ENCODE measurements at regions not wholly inside any gene's neighbourhood (a gene's known extent, or its start where the extent isn't known, plus 50 kb on each side); places are given as distances from the start of the nearest gene placed in this dataset.

DNA sequence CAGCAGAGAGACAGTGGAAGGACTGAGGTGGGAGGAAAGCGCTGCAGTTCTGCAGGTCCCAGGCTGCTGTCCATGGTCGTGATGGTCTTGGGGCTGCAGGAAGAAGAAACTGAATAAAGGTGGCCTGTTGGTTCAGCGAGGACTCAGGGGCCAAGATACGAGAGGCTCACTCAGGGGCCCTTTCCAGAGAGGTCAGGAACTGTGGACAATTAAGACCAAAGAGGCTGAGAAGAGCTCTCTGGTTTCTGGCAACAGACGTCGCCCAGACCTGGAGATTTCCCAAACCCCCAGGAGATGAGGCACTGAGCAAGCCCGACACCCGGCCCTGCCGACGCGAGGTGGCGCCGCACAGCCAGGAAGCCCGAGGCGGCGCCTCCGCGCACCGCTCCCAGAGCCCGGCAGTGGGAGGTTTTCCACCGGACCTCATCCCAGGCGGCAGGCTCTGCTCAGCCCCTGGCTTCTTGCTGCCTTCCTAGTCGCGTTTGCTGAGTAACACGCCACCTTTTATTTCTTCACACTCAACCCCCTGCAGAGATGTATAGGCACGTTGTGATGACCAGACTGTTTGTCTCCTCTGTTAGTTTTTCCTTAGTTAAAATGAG lies 56.4 kb upstream of the ARRDC4 start:
- ChIA-PET CTCF (interaction anchor here (0.6 to 2.4 kb wide), 9 partner anchors 121 to 525 kb away, joined by 3 to 34 read pairs (median 5); no protein-coding TSS in a partner anchor), POLR2A (no interaction called here)
- DNase-seq (ENCODE audit: low spot score) (peak; percentile 86), ATAC-seq (peak; percentile 99)
- Mint-ChIP-seq H3K9me3 (no peaks in the 10 kb centered on the region), H3K4me1 (peaks cover 4% of the 10 kb centered on the region), H3K4me3 (peak overlapping the region; percentile 33; the same call in 1 of the 2 replicates), H3K27ac (no peak overlapping the region), H3K27me3 (ENCODE audit: low read depth) (peaks cover 2% of the 10 kb centered on the region), H3K36me3 (no peaks in the 10 kb centered on the region)
- TF ChIP-seq ZNF232 (CRISPR knock-in tag; IDR thresholded peaks at IDR 0.05) (0 out of 2 replicates have a peak, but pooled peaks have one; percentile 74), GRHL2 (CRISPR knock-in tag; IDR thresholded peaks at IDR 0.05; ENCODE audit: insufficient replicate concordance, severe bottlenecking) (no peak), NFYB (CRISPR knock-in tag; conservative IDR thresholded peaks at IDR 0.05; ENCODE audit: low read depth) (no peak), CREB1 (CRISPR knock-in tag; IDR thresholded peaks at IDR 0.05) (no peak), ZNF423 (CRISPR knock-in tag; IDR thresholded peaks at IDR 0.05) (no peak), ZNF138 (CRISPR knock-in tag; conservative IDR thresholded peaks at IDR 0.05) (no peak), ZNF263 (CRISPR knock-in tag; IDR thresholded peaks at IDR 0.05; ENCODE audit: low read depth) (no peak), JUN (CRISPR knock-in tag; IDR thresholded peaks at IDR 0.05) (no peak), CBFB (CRISPR knock-in tag; IDR thresholded peaks at IDR 0.05; ENCODE audit: low read depth) (no peak), ZNF416 (CRISPR knock-in tag; IDR thresholded peaks at IDR 0.05) (no peak), TP53 (CRISPR knock-in tag; IDR thresholded peaks at IDR 0.05) (no peak), MXD4 (CRISPR knock-in tag; IDR thresholded peaks at IDR 0.05; ENCODE audit: borderline replicate concordance) (no peak), ETV6 (CRISPR knock-in tag; IDR thresholded peaks at IDR 0.05) (0 out of 2 replicates have a peak, but pooled peaks have one; percentile 28), TCF7 (CRISPR knock-in tag; IDR thresholded peaks at IDR 0.05; ENCODE audit: low read depth) (no peak)
- TF ChIP-seq, protein P1, sequence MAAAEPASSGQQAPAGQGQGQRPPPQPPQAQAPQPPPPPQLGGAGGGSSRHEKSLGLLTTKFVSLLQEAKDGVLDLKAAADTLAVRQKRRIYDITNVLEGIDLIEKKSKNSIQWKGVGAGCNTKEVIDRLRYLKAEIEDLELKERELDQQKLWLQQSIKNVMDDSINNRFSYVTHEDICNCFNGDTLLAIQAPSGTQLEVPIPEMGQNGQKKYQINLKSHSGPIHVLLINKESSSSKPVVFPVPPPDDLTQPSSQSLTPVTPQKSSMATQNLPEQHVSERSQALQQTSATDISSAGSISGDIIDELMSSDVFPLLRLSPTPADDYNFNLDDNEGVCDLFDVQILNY (CRISPR knock-in tag; IDR thresholded peaks at IDR 0.05) = no peak
- TF ChIP-seq, protein P2, sequence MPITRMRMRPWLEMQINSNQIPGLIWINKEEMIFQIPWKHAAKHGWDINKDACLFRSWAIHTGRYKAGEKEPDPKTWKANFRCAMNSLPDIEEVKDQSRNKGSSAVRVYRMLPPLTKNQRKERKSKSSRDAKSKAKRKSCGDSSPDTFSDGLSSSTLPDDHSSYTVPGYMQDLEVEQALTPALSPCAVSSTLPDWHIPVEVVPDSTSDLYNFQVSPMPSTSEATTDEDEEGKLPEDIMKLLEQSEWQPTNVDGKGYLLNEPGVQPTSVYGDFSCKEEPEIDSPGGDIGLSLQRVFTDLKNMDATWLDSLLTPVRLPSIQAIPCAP (CRISPR knock-in tag; IDR thresholded peaks at IDR 0.05) = no peak
- TF ChIP-seq, protein P3, sequence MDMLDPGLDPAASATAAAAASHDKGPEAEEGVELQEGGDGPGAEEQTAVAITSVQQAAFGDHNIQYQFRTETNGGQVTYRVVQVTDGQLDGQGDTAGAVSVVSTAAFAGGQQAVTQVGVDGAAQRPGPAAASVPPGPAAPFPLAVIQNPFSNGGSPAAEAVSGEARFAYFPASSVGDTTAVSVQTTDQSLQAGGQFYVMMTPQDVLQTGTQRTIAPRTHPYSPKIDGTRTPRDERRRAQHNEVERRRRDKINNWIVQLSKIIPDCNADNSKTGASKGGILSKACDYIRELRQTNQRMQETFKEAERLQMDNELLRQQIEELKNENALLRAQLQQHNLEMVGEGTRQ (CRISPR knock-in tag; IDR thresholded peaks at IDR 0.05) = no peak
- TF ChIP-seq, protein P4, sequence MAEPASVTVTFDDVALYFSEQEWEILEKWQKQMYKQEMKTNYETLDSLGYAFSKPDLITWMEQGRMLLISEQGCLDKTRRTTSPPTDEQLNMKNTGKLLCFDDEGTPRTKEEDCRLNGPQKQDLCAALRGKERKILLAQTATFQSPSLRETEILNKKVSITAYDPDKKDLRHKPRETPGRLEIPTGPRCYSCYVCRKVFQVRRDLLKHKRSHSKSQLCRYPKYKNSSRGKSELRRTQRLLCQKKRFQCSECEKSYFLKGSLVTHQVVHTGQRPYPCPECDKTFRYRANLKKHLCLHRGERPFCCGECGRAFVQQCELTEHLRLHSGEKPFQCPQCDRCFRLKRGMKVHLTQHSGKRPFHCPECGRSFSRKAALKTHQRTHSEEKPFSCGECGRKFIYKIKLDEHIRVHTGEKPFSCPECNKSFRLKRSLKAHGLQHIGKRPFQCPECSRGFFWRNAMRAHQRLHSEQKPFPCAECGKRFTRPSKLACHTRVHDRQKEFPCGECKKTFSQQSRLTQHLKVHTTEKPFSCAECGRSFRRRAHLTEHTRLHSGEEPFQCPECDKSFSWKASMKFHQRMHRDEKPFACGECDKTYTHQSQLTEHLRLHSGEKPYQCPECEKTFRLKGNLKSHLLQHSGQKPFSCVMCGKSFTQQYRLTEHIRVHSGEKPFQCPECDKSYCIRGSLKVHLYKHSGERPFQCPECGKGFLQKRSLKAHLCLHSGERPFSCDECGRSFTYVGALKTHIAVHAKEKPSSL (CRISPR knock-in tag; conservative IDR thresholded peaks at IDR 0.05) = no peak
- TF ChIP-seq, protein P5, sequence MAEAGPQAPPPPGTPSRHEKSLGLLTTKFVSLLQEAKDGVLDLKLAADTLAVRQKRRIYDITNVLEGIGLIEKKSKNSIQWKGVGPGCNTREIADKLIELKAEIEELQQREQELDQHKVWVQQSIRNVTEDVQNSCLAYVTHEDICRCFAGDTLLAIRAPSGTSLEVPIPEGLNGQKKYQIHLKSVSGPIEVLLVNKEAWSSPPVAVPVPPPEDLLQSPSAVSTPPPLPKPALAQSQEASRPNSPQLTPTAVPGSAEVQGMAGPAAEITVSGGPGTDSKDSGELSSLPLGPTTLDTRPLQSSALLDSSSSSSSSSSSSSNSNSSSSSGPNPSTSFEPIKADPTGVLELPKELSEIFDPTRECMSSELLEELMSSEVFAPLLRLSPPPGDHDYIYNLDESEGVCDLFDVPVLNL (CRISPR knock-in tag; IDR thresholded peaks at IDR 0.05; ENCODE audit: borderline replicate concordance, low read depth) = no peak
- TF ChIP-seq, protein P6, sequence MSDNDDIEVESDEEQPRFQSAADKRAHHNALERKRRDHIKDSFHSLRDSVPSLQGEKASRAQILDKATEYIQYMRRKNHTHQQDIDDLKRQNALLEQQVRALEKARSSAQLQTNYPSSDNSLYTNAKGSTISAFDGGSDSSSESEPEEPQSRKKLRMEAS (CRISPR knock-in tag; IDR thresholded peaks at IDR 0.05) = peak; percentile 56
- TF ChIP-seq, protein P7, sequence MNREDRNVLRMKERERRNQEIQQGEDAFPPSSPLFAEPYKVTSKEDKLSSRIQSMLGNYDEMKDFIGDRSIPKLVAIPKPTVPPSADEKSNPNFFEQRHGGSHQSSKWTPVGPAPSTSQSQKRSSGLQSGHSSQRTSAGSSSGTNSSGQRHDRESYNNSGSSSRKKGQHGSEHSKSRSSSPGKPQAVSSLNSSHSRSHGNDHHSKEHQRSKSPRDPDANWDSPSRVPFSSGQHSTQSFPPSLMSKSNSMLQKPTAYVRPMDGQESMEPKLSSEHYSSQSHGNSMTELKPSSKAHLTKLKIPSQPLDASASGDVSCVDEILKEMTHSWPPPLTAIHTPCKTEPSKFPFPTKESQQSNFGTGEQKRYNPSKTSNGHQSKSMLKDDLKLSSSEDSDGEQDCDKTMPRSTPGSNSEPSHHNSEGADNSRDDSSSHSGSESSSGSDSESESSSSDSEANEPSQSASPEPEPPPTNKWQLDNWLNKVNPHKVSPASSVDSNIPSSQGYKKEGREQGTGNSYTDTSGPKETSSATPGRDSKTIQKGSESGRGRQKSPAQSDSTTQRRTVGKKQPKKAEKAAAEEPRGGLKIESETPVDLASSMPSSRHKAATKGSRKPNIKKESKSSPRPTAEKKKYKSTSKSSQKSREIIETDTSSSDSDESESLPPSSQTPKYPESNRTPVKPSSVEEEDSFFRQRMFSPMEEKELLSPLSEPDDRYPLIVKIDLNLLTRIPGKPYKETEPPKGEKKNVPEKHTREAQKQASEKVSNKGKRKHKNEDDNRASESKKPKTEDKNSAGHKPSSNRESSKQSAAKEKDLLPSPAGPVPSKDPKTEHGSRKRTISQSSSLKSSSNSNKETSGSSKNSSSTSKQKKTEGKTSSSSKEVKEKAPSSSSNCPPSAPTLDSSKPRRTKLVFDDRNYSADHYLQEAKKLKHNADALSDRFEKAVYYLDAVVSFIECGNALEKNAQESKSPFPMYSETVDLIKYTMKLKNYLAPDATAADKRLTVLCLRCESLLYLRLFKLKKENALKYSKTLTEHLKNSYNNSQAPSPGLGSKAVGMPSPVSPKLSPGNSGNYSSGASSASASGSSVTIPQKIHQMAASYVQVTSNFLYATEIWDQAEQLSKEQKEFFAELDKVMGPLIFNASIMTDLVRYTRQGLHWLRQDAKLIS (CRISPR knock-in tag; IDR thresholded peaks at IDR 0.05; ENCODE audit: borderline replicate concordance) = no peak
- TF ChIP-seq, protein P8, sequence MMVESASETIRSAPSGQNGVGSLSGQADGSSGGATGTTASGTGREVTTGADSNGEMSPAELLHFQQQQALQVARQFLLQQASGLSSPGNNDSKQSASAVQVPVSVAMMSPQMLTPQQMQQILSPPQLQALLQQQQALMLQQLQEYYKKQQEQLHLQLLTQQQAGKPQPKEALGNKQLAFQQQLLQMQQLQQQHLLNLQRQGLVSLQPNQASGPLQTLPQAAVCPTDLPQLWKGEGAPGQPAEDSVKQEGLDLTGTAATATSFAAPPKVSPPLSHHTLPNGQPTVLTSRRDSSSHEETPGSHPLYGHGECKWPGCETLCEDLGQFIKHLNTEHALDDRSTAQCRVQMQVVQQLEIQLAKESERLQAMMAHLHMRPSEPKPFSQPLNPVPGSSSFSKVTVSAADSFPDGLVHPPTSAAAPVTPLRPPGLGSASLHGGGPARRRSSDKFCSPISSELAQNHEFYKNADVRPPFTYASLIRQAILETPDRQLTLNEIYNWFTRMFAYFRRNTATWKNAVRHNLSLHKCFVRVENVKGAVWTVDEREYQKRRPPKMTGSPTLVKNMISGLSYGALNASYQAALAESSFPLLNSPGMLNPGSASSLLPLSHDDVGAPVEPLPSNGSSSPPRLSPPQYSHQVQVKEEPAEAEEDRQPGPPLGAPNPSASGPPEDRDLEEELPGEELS (CRISPR knock-in tag; IDR thresholded peaks at IDR 0.05) = no peak; the same call in 1 of the 2 replicates

All from WTC11 (cell line).